ENCODE measurements at regions not wholly inside any gene's neighbourhood (a gene's known extent, or its start where the extent isn't known, plus 50 kb on each side); places are given as distances from the start of the nearest gene placed in this dataset.

DNA sequence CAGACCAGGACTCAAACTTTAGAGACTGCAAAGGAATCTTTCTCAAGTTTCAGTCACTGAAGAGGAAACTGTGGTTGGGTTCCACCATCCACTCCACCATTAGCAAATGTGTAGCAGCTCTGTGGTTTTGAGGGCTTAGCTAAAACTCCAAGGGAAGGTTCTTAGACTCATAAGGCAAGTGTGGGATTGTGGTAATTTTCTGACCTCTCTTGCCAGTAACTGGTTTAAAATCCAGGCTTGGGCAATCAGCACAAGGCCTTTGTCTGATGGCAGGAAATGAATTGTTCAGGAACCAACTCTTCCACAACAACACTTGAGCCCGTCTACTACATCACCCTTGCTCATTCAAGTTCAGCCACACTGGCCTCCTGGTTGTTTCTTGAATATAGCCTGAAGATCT lies 68.6 kb upstream of the FBXL4 start:
- no peaks in the 10 kb centered on the region for H4K20me1 ChIP-seq (ENCODE audit: insufficient read depth, low read length)
- no peaks in the 10 kb centered on the region for H3K4me1 ChIP-seq (ENCODE audit: insufficient read depth, low read length, severe bottlenecking)
- H3K4me2 ChIP-seq (ENCODE audit: low read length), result no peak overlapping the region
- no peak overlapping the region for H3K9ac ChIP-seq (ENCODE audit: low read length)
- no peaks in the 10 kb centered on the region for H3K9me3 ChIP-seq (ENCODE audit: low read length)
- no peaks in the 10 kb centered on the region for H3K36me3 ChIP-seq (ENCODE audit: insufficient read depth, low read length)
- H3K27me3 ChIP-seq (ENCODE audit: insufficient read depth, low read length), result no peaks in the 10 kb centered on the region
- H3K4me3 ChIP-seq (ENCODE audit: low read depth, low read length, poor library complexity, severe bottlenecking), result no peak overlapping the region
- H2AFZ ChIP-seq (ENCODE audit: low read length), result no peak overlapping the region
- no peak overlapping the region for H3K27ac ChIP-seq (ENCODE audit: low read depth, low read length, poor library complexity, severe bottlenecking)
- H3F3A ChIP-seq (ENCODE audit: insufficient read depth, low read length), result no peaks in the 10 kb centered on the region
- no peaks in the 10 kb centered on the region for H3K79me2 ChIP-seq (ENCODE audit: insufficient read depth, low read length)
- TF ChIP-seq CTCF (IDR thresholded peaks at IDR 0.05; ENCODE audit: low read length) (no peak), EZH2 (IDR thresholded peaks at IDR 0.05; ENCODE audit: borderline replicate concordance, low read length) (no peak)
- no peaks in the 10 kb centered on the region for H3K9me2 ChIP-seq (ENCODE audit: low read depth, low read length)

DNA sequence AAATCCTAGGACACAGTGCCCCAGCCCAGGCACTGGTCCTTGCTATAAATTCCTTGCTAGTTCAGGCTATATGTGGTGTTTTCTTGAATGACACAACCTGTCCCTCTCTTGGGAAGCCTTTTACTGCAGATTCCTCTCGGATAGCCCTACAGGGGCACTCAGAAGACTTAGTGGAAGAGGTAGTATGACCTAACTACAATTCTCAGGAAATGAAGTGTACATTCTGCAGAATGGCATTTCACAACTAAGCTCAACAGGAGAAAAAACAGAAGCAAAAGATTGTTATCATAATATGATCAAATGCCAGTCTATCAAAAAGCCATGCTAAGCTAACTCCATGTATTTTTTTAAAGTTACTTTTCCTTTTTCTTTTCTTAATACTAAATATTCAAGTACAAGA lies 66.3 kb upstream of the FBXL4 start:
- Histone ChIP-seq H3K36me3 (ENCODE audit: insufficient read depth, low read length) (no peaks in the 10 kb centered on the region), H3K9me3 (ENCODE audit: low read length) (no peaks in the 10 kb centered on the region), H3K4me1 (ENCODE audit: insufficient read depth, low read length, severe bottlenecking) (no peaks in the 10 kb centered on the region), H3K4me3 (ENCODE audit: low read depth, low read length, poor library complexity, severe bottlenecking) (no peak overlapping the region), H3K9ac (ENCODE audit: low read length) (no peak overlapping the region), H3K79me2 (ENCODE audit: insufficient read depth, low read length) (no peaks in the 10 kb centered on the region), H3K4me2 (ENCODE audit: low read length) (no peak overlapping the region), H3K27me3 (ENCODE audit: insufficient read depth, low read length) (no peaks in the 10 kb centered on the region), H3K27ac (ENCODE audit: low read depth, low read length, poor library complexity, severe bottlenecking) (no peak overlapping the region), H2AFZ (ENCODE audit: low read length) (no peak overlapping the region), H4K20me1 (ENCODE audit: insufficient read depth, low read length) (no peaks in the 10 kb centered on the region), H3K9me2 (ENCODE audit: low read depth, low read length) (no peaks in the 10 kb centered on the region), H3F3A (ENCODE audit: insufficient read depth, low read length) (no peaks in the 10 kb centered on the region)
- TF ChIP-seq EZH2 (IDR thresholded peaks at IDR 0.05; ENCODE audit: borderline replicate concordance, low read length), result no peak
- no peak for TF ChIP-seq CTCF (IDR thresholded peaks at IDR 0.05; ENCODE audit: low read length)

GRCh38 chr6:99013661-99014060 lies 65.9 kb upstream of the FBXL4 start:
- no peak overlapping the region for H2AFZ ChIP-seq (ENCODE audit: low read length)
- H4K20me1 ChIP-seq (ENCODE audit: insufficient read depth, low read length), result no peaks in the 10 kb centered on the region
- H3K36me3 ChIP-seq (ENCODE audit: insufficient read depth, low read length), result no peaks in the 10 kb centered on the region
- H3K9ac ChIP-seq (ENCODE audit: low read length), result no peak overlapping the region
- H3K79me2 ChIP-seq (ENCODE audit: insufficient read depth, low read length), result no peaks in the 10 kb centered on the region
- H3K27ac ChIP-seq (ENCODE audit: low read depth, low read length, poor library complexity, severe bottlenecking), result no peak overlapping the region
- no peaks in the 10 kb centered on the region for H3K27me3 ChIP-seq (ENCODE audit: insufficient read depth, low read length)
- H3K4me2 ChIP-seq (ENCODE audit: low read length), result no peak overlapping the region
- TF ChIP-seq EZH2 (IDR thresholded peaks at IDR 0.05; ENCODE audit: borderline replicate concordance, low read length) (no peak), CTCF (IDR thresholded peaks at IDR 0.05; ENCODE audit: low read length) (no peak)
- no peaks in the 10 kb centered on the region for H3K9me2 ChIP-seq (ENCODE audit: low read depth, low read length)
- H3K9me3 ChIP-seq (ENCODE audit: low read length), result no peaks in the 10 kb centered on the region
- H3F3A ChIP-seq (ENCODE audit: insufficient read depth, low read length), result no peaks in the 10 kb centered on the region
- H3K4me3 ChIP-seq (ENCODE audit: low read depth, low read length, poor library complexity, severe bottlenecking), result no peak overlapping the region
- no peaks in the 10 kb centered on the region for H3K4me1 ChIP-seq (ENCODE audit: insufficient read depth, low read length, severe bottlenecking)

All from OCI-LY1 (cell line).